ENCODE measurements at regions not wholly inside any gene's neighbourhood (a gene's known extent, or its start where the extent isn't known, plus 50 kb on each side); places are given as distances from the start of the nearest gene placed in this dataset.

DNA sequence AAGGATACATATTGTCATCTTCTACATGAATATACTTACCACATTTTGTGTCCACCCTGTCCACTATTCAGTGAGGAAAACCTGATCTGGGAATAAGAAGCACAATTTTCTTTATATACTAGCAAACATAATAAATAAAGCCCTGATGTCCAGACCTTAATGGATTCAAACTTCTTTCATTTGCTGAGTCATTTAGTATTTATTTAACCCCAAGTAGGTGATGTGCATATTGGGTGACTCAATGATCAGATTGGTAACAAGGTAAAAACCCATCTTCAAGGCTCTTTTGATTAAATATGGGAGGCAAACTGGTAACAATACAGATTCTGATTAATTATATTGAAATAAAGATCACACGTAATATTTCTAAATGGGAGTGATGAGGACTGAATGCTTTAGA, 1159.8 kb upstream of the EYS start:
- no peak for DNase-seq

- no peak for DNase-seq
These were observed 1158.7 kb upstream of the EYS start for GRCh38 chr6:66865771-66866170.

DNA sequence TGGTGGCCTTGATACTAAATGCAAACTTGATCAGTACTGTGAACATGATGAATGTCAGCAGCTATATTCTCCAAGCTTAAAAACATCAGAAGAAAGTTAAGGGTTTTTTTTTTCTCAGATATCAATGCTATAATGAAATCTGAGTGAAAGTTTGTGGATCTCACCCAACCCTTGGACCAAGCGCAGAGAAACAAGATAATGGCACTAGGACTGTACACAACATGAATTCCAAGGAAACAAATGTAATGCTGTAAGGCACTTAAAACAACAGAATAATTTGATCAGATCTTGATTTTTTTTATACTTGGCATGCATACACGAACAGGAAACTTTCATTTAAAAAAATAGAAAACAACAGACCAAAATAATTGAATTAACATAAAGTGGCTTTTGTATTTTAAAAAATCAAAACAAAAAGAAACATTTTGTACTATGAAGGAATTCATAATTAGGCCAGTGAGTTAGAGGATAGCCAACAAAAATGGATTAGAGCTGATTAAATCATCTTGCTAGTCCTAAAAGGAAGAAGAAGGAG, 1154.0 kb upstream of the EYS start:
- DNase-seq = no peak

DNA sequence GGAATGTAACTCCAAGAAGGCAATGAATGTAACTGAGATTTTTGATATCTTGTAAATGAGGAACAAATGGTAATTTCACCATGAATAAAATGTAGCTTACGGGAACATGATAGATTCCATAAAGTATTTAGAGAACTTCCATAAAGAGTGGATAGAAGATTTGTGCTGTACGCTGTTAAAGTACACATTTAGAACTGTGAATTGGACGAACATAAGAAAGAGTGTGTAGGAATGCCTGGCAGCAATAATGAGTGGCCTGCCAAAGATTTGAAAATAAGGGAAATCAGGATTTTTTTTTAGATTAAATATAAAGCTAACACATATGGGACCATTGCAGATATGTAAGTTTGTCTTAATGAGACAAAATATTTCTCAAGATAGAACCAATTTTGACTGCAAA, 1153.3 kb upstream of the EYS start:
- no peak for DNase-seq

- no peak for DNase-seq
These were observed 1151.2 kb upstream of the EYS start for GRCh38 chr6:66858196-66858595.

DNA sequence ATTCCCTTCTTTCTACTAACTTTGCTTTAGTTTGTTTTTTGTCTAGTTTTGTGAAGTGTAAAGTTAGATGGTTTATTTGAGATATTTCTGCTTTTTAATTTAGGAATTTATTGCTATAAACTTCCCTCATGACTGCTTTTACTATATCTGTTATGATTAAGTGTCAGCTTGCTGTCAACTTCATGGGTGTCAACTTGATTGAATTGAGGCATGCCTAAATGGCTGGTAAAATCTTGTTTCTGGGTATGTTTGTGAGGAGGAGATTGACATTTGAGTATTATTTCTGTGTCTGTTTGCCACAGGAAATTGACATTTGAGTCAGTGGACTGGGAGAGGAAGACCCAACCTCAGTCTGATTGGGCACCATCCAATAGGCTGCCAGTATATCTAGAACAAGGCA, 1147.0 kb upstream of the EYS start:
- no peak for DNase-seq

DNA sequence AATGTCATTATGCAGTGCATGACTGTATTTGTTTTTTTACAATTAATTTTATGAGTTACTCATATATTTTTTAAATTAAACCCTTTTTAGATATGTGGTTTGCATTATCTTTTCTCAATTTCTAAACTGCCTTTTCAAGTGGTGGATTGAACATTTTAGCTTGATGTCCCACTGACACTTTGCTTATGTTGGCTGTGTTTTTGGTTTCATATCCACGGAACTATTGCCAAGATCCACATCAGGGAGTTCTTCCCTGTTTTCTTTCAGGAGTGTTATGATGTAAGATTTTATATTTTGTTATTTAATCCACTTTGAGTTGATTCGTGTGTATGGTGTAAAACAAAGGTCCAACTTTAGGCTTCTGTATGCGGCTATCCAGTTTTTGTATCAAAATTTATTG, 1144.9 kb upstream of the EYS start:
- no peak for DNase-seq

DNA sequence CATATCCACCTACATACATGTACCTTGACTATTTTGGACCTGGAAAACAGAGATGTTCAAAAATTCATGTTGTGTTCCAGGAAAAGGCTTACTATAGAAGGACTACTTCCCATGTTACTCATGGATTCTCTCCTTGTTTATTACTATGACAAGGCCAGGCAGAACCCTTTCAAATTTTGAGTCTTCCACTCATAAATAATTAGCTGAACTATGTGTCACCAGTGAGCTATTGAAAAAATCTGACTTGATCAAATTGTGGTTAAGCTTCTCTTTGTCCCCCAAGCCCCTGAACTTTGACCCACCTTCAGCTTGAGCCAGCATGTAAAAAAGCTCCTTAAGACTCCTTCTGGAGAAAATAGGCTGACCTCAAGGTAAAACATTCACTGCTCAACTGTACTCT, 1142.8 kb upstream of the EYS start:
- no peak for DNase-seq

GRCh38 chr6:66848244-66848953, 1141.4 kb upstream of the EYS start:
- DNase-seq = no peak

DNA sequence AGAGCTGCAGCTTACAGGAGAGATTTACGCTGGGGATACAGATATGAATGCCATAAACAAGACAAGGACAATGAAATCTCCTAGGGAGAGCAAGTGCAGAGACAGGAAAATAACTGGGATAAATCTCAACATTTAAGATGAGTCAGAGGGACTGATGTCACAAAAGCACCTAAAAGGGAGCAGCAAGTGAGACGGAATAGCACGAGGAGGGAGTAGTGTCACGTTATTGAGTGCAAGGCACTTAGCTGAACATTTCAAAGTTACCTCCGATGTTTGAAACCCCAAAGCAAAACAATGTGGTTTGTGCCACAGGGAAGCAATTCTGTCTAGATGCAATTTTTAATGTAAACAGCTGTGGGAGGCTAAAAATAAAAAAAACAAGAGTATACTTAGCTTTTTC, 1131.7 kb upstream of the EYS start:
- DNase-seq = no peak

DNA sequence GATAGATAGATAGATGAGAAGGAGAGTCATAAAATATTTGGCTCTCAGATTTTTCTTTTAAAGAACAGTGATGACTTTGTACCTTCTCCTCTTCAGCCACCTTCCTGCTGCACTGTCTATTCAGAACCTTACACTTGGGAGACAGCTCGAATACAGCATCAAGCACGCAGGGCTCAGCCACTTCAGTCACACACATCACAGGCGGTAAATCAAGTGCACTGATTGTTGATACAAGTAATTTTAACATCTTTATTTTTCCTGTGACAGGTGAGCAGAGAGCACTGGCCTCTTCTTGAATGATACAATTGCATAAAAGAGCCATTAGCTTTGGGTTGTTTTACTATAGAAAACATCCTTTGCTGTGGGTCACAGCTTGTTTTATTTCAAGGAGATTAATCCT, 1118.5 kb upstream of the EYS start:
- DNase-seq = no peak

DNA sequence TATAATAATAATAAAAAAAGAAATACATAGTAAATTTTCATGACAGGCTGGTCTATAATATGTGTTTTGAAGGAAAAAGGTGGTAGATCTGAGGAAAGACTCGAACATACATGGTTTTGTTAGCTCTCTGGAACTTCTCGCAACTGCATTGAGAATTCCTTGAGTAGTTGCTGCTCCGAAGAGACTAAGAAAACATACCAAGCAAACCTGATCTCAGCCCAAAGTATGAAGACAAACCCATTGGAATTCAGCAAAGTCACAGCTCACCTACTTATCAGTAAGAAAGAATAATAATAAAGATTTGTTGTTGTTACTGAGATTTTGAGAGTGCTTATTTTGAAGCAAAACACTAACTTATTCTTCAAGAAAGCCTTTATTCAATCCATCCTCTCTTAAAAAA, 1107.1 kb upstream of the EYS start:
- DNase-seq = no peak

DNA sequence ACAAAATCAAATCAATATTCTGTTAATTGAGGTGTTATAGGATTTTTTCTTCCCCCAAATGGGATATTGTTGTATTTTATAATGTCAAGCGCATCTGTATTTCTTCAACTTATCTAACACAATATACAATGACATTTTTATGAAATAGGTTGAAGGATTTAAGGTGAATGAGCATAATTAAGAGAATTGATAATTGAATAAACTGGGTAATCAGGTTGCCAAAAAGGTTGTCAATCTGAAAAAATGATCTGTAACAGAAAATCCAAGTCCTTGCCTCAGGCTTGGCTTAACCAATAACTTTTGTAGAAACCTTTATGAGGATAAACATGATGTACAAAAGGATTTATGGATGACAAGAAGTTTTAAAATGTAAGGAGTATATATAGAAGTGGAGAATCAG, 1101.7 kb upstream of the EYS start:
- DNase-seq = no peak

DNA sequence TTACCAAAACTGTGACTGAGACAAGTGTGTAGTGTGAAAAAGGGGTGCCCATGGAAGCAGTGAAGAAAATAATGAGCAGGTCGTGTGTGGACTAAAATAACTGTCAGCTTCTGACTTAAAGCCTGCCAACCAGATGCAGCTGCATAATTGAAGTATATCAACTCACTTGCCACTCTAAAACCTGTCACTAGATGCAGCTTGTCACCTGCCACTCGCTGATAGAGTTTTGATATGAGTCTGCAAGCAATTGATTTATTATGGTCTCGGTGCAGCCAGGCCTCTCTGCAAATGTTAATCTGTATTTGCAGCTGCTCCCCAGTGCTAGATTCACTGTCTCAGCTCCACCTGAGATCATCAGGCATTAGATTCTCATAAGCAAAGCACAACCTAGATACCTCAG, 1090.0 kb upstream of the EYS start:
- no peak for DNase-seq

- no peak for DNase-seq
These were observed 1081.6 kb upstream of the EYS start for GRCh38 chr6:66788579-66788978.

GRCh38 chr6:66772800-66773199, 1065.8 kb upstream of the EYS start:
- DNase-seq = no peak

GRCh38 chr6:66771626-66772025, 1064.6 kb upstream of the EYS start:
- no peak for DNase-seq

DNA sequence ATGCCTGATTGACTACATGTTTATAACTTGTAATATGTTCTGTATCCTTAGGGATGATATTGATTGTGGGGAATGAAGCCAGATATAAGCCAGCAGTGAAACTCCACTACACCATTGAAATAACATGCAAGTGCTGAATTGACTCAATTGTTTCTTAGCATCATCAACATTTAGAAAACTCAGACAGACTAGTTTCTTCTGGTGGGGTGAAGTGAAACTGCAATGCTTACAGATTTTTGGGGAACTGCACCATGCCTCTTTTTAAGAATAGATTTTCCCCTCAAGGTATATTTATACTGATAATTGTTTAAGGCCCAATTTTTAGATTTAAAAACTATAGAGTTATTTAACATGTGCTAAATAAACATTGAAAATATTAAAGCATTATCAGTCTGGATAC, 1044.6 kb upstream of the EYS start:
- no peak for DNase-seq

GRCh38 chr6:66740346-66740745, 1033.3 kb upstream of the EYS start:
- DNase-seq = no peak

DNA sequence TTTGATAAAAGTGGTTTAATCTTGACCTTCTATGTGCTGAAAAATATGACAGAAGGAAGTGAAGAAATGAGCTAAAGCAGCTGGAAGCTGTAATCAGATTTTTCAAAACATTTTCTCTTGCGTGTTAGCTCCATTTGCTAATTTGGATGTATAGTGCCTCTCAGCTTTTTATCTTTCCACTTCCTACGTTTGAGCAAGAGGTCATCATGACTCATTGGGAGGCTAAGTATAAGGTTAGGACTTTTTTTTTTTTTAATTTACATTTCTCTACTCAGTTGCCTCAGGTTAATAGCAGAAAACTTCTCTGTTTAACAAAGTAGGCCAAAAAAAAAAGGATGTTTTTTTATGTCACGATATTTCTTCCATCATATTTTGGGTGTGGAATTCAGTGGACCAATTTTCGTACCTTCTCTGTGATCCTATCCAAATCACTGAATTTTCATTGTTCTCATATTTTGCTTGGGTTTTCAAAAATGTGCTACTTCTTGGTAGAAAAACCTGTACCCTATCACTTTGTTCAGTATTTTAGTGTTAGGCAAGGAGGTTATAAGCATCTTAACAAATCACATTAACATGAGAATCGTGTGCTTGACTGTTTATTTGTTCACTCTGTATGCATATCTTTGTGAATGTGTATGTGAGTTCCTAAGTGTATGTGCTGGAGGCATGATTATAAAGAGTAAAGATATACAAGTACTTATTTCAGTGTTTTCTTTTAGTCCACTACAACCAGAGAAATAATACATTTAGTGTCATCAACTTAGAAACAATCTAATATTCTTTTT, 1028.3 kb upstream of the EYS start:
- no peak for DNase-seq

DNA sequence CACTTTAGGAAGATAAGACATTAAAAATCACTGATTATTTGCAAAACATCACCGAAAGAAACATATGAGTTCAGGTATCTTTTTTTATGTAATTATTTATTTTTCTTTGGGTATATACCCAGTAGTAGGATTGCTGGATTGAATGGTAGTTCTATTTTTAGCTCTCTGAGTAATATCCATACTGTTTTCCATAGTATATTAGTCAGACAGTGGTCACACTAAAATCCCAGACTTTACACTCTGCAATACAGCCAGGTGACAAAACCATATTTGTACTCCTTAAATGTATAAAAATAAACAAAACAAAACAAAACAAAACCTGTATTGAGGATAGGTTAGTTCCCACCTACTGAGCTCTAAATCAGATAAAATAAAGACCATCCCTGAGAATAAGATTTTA, 1024.3 kb upstream of the EYS start:
- DNase-seq = no peak

- DNase-seq = no peak
These were observed 1018.6 kb upstream of the EYS start for GRCh38 chr6:66725670-66726069.

DNA sequence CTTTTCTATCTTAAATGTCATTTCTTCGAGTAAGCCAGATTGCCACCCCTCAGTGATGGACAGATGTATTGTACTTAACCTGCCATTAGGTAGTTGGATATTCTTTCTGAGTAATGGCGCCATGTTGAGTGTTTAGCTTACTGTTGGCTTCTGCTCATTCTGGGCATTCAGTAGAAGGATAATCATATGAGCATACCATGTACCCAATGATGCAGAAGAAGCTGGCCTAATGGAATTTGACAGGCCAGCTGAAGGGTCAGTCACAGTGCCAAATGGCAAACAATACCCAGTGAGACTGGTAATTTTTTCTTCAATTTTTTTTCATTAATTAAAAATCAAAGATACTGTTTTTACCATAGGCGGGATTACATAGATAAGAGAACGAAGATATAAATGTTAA, 1010.8 kb upstream of the EYS start:
- no peak for DNase-seq

- no peak for DNase-seq
These were observed 992.4 kb upstream of the EYS start for GRCh38 chr6:66699385-66699784.

DNA sequence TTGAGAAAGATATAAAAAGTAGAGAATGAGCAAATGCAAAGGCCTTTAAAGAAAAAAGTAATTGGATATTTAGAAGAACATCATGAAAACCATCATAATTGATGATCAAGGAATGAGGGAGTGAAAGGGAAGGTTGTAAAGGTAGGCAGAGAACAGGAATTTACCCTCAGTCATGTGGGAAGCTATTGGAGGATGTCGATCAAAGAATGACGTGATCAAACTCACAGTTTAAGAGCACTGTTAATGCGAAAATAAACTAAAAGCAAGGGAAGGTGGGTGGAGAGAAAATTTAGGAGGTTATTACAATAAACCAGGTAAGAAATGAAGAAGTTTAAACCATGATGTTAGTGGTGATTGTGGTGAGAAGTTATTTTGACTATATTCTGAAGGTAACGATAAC, 982.6 kb upstream of the EYS start:
- DNase-seq = no peak

Data from CD4-positive, alpha-beta T cell treated with Interleukin-4 for 1 hour (primary cell).